A673 (cell line): ENCODE measurements at regions not wholly inside any gene's neighbourhood (a gene's known extent, or its start where the extent isn't known, plus 50 kb on each side); places are given as distances from the start of the nearest gene placed in this dataset.

ENCODE experiments used
- BruUV-seq: library from RNA; stranded (reverse); fragments of 400-500 nt; replicated peaks from 2 replicates; lab custom pipeline; 2021; lab: Mats Ljungman, UMichigan
- CTCF ChIA-PET: fragments of 300-600 bp; sonication (Branson Sonifier 250); formaldehyde crosslinking; loops from one replicate; lab custom pipeline; 2022; ENCODE audit warnings: antibody characterized with exemption; lab: Charles Lee
- POLR2A ChIA-PET: fragments of 300-600 bp; sonication (Branson Sonifier 250); formaldehyde crosslinking; loops from one replicate; lab custom pipeline; 2022; ENCODE audit warnings: antibody characterized with exemption; ENCODE audit not compliant: low non-redundant PET; lab: Charles Lee
- DNase-seq: peaks from one replicate; pipeline ENCODE4 v3.0.0-alpha.2; 2015; ENCODE audit warnings: low spot score
- H3K27ac ChIP-seq: fragments of 200-600 bp; sonication (generic); 2 replicates; pipeline ENCODE4 v1.5.1; 2016; ENCODE audit warnings: mixed run types, low read depth, mild to moderate bottlenecking, mixed read lengths, antibody characterized with exemption, low read length; ENCODE audit not compliant: poor library complexity, severe bottlenecking
- H3K27me3 ChIP-seq: fragments of 200-600 bp; sonication (generic); replicated peaks from 2 replicates; pipeline ENCODE4 v1.6.1; 2017; ENCODE audit warnings: mixed run types, low read depth, mild to moderate bottlenecking, mixed read lengths, antibody characterized with exemption, low read length; ENCODE audit not compliant: insufficient read depth, poor library complexity
- H3K36me3 ChIP-seq: fragments of 200-600 bp; sonication (generic); 2 replicates; pipeline ENCODE4 v1.6.1; 2016; ENCODE audit warnings: mixed run types, mild to moderate bottlenecking, mixed read lengths, antibody characterized with exemption, low read length; ENCODE audit not compliant: insufficient read depth, poor library complexity, severe bottlenecking
- H3K4me1 ChIP-seq: fragments of 200-600 bp; sonication (generic); 2 replicates; pipeline ENCODE4 v1.6.1; 2017; ENCODE audit warnings: mixed run types, mild to moderate bottlenecking, mixed read lengths, antibody characterized with exemption, low read length; ENCODE audit not compliant: insufficient read depth, poor library complexity, severe bottlenecking
- H3K4me3 ChIP-seq: fragments of 200-600 bp; sonication (generic); 2 replicates; pipeline ENCODE4 v1.5.1; 2016; ENCODE audit warnings: low read depth, mixed run types, mild to moderate bottlenecking, mixed read lengths, low read length; ENCODE audit not compliant: poor library complexity, severe bottlenecking
- H3K9me3 ChIP-seq: fragments of 200-600 bp; sonication (generic); 2 replicates; pipeline ENCODE4 v1.6.1; 2016; ENCODE audit warnings: mixed run types, low read depth, mild to moderate bottlenecking, mixed read lengths, antibody characterized with exemption, low read length; ENCODE audit not compliant: poor library complexity, severe bottlenecking
- CTCF ChIP-seq: fragments of 300-800, 200-600 bp; sonication (generic); conservative IDR thresholded peaks from 2 replicates; pipeline ENCODE4 v1.5.1; 2017; ENCODE audit warnings: low read depth, mild to moderate bottlenecking, antibody characterized with exemption, low read length, moderate library complexity, mixed read lengths
- EZH2 ChIP-seq: fragments of 200-600 bp; sonication (generic); IDR thresholded peaks from 2 replicates; pipeline ENCODE4 v1.6.1; 2017; ENCODE audit warnings: borderline replicate concordance, low read depth, mild to moderate bottlenecking, mixed read lengths, antibody characterized with exemption, low read length; ENCODE audit not compliant: poor library complexity, severe bottlenecking
- intact Hi-C: fragments of 100-400 bp; cut with micrococcal nuclease; formaldehyde crosslinking; loops from one replicate; pipeline ENCODE4 v1.10.0; 2022; ENCODE audit not compliant: unreplicated experiment

DNA sequence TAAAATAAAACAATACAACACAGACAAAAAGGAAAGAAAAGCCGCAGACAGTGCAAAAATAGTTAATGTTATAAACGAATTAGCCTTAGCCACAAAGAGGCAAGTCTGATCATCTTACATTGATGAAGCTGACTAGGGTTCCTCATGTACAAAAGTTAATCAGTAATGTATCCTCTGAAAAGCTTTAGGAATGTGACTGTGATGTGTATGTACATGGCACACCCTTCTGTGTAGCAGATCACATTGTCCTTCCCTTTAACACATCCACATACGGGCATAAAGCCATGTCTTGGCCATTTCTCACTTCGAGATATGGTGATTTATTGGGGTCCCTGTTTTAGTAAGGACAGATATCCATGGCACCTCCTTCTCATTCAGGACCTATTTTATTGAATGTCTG lies 1327.5 kb upstream of the CDH8 start:
- intact Hi-C loops, result loop anchor here (5.0 to 10.0 kb wide), 2 partner anchors 689 to 1751 kb away; no protein-coding TSS in a partner anchor
- Histone ChIP-seq H3K4me1 (peaks cover 15% of the 10 kb centered on the region), H3K27ac (no peak overlapping the region), H3K27me3 (no peaks in the 10 kb centered on the region), H3K36me3 (no peaks in the 10 kb centered on the region), H3K9me3 (no peaks in the 10 kb centered on the region), H3K4me3 (no peak overlapping the region)
- DNase-seq, result no peak
- no peak for TF ChIP-seq CTCF
- no peak for TF ChIP-seq EZH2
- POLR2A ChIA-PET, result no interaction called here
- no TSS peak for BruUV-seq
- CTCF ChIA-PET, result no interaction called here

DNA sequence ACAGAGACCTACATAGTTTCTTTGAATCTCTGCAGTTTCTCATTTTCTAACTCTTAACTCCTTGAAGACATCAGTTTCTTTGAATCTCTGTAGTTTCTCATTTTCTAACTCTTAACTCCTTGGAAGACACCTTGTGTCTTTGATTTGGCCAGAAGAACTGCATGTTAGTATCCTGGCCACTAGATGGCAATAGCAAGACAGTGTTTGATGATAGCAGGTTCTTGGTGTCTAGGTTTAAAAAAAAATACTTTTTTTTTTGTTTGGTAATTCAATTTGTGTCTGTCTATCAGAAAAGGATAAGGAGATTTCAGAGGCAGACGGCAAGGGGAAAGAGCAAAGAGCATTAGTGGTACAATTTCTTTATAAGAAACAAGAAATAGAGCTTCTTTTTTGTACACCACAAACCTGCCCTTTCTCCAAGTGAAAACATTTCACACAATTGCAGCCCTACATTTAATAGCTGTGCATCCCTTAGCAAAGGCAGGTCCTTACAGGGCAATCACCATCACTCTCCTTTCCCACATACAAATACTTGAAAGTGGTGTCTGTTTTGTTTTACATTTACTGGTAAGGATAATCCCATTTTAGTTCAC lies 1324.9 kb upstream of the CDH8 start:
- Histone ChIP-seq H3K27ac (no peak overlapping the region), H3K4me3 (no peak overlapping the region), H3K4me1 (peaks cover 12% of the 10 kb centered on the region), H3K9me3 (no peaks in the 10 kb centered on the region), H3K36me3 (no peaks in the 10 kb centered on the region), H3K27me3 (no peaks in the 10 kb centered on the region)
- intact Hi-C loops, result loop anchor here (5.0 to 10.0 kb wide), 2 partner anchors 691 to 1754 kb away; no protein-coding TSS in a partner anchor
- DNase-seq, result peak; percentile 75
- POLR2A ChIA-PET, result no interaction called here
- no TSS peak for BruUV-seq
- CTCF ChIA-PET, result interaction anchor here (0.7 kb wide), 1 partner anchor 1183 kb away, joined by 3 read pairs; no protein-coding TSS in a partner anchor
- peak; percentile 89 for TF ChIP-seq CTCF
- TF ChIP-seq EZH2, result no peak

DNA sequence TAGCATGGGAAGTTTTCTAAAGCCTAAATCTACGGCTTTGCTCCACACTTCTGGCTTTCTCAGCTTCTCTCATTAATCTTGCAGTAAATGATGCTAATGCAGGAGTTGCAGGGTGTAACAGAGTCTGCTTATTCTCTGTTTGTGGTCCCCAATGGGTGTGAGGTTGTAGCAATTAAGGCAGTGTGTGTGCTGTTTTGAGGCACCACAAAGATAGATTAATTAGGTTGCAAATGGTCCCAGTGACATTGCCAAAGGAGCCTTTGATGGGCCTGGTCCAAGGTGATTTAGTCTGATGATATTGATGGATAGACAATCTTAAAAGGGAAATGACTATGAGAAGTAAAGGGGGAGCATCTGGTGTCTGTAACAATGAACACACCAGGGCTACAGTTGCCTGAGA lies 1313.7 kb upstream of the CDH8 start:
- BruUV-seq, result no TSS peak
- no peaks in the 10 kb centered on the region for H3K27me3 ChIP-seq
- no peaks in the 10 kb centered on the region for H3K9me3 ChIP-seq
- H3K4me3 ChIP-seq, result no peak overlapping the region
- TF ChIP-seq EZH2, result no peak
- TF ChIP-seq CTCF, result no peak
- intact Hi-C loops, result no loop called here
- no peak overlapping the region for H3K27ac ChIP-seq
- H3K36me3 ChIP-seq, result no peaks in the 10 kb centered on the region
- POLR2A ChIA-PET, result no interaction called here
- no peaks in the 10 kb centered on the region for H3K4me1 ChIP-seq
- CTCF ChIA-PET, result no interaction called here
- no peak for DNase-seq
